ENCODE measurements at regions not wholly inside any gene's neighbourhood (a gene's known extent, or its start where the extent isn't known, plus 50 kb on each side); places are given as distances from the start of the nearest gene placed in this dataset.

DNA sequence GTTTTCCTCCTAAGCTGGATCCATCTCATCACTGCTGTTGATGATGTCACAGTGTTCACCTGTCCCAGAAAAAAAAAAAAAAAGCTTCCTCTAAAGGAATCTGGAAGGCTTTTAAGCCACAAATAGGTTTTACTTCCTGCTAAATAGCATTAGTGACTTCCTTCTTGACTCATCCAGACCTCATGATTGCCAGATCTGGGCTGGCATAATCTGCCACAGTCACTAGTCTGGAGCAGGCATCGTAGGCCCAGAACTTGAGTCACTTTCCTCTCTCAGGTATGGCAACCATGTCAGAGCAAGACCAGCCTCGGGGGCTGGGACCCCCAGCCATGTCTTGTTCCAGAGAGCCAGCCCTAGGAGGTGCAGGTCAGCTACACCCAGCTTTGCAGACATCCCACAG lies 266.5 kb upstream of the CADM2 start:
- H3K56ac ChIP-seq (replicated peaks; ENCODE audit: insufficient read length, low read depth, low read length), result no peak overlapping the region
- no peaks in the 10 kb centered on the region for H3K79me1 ChIP-seq (ENCODE audit: low read depth, low read length)
- H3K4ac ChIP-seq (replicated peaks; ENCODE audit: insufficient read length, low read depth, low read length), result no peak overlapping the region
- H3K9ac ChIP-seq (replicated peaks in 1 of 4; ENCODE audit: extremely low read depth in 1 of 4, low read depth in 3 of 4, low read length in 3 of 4), result no peak overlapping the region
- FAIRE-seq (no peak), DNase-seq (ENCODE audit: low read depth in 1 of 2, low spot score in 2 of 2) (no peak)
- ChIA-PET POLR2A (ENCODE audit: partially characterized antibody) (no interaction called here), CTCF (ENCODE audit: partially characterized antibody) (no interaction called here)
- H3K4me3 ChIP-seq (ENCODE audit: extremely low read depth in 1 of 4, insufficient read depth in 2 of 4, low read depth in 3 of 4, low read length in 4 of 4), result no peak overlapping the region
- no peak overlapping the region for H3K27ac ChIP-seq (ENCODE audit: low read depth, low read length)
- 100% methylated on average over 2 of the region's 2 CpGs; no CpG with 5 or more reads in 1 of the 2 experiments for WGBS, 2 experiments (ENCODE audit: extremely low coverage in 1 of 2, insufficient coverage in 1 of 2, insufficient read length in 1 of 2, insufficient replicate concordance in 2 of 2, low coverage in 1 of 2, low lambda C conversion rate in 2 of 2, missing lambda C conversion rate in 1 of 2)
- H2BK12ac ChIP-seq (ENCODE audit: low read depth, low read length), result no peak overlapping the region
- no peak overlapping the region for H2BK15ac ChIP-seq (ENCODE audit: low read length)
- no peaks in the 10 kb centered on the region for H3K36me3 ChIP-seq (ENCODE audit: control insufficient read depth in 2 of 4, insufficient read depth in 4 of 4, low read length in 3 of 4)
- H4K8ac ChIP-seq (ENCODE audit: extremely low read depth, insufficient read depth, low read length), result no peak overlapping the region; the same call in 1 of the 2 replicates
- no peak overlapping the region for H3K14ac ChIP-seq (ENCODE audit: insufficient read length)
- no peak overlapping the region for H2BK120ac ChIP-seq (replicated peaks; ENCODE audit: low read depth, low read length)
- no peak overlapping the region for H3K4me2 ChIP-seq (ENCODE audit: insufficient read depth in 1 of 2, low read depth in 2 of 2, low read length in 2 of 2)
- no peak overlapping the region for H3K18ac ChIP-seq (ENCODE audit: extremely low read depth, low read length)
- H3K23me2 ChIP-seq (ENCODE audit: low read depth, low read length), result no peaks in the 10 kb centered on the region
- H3K23ac ChIP-seq (ENCODE audit: insufficient read length), result no peak overlapping the region
- H2AFZ ChIP-seq (ENCODE audit: low read length), result no peak overlapping the region; the same call in 1 of the 2 replicates
- no peak overlapping the region for H4K91ac ChIP-seq (replicated peaks; ENCODE audit: insufficient read length, low read length)
- no peak overlapping the region for H2BK5ac ChIP-seq (ENCODE audit: low read depth, low read length)
- H3K27me3 ChIP-seq (replicated peaks in 1 of 4; ENCODE audit: control insufficient read depth in 3 of 4, extremely low read depth in 1 of 4, insufficient read depth in 3 of 4, low read length in 3 of 4), result no peaks in the 10 kb centered on the region
- no peak overlapping the region for H2BK20ac ChIP-seq (ENCODE audit: low read length)
- H2AK5ac ChIP-seq (ENCODE audit: low read depth, low read length), result no peak overlapping the region
- no peaks in the 10 kb centered on the region for H3K9me3 ChIP-seq (ENCODE audit: insufficient read depth in 2 of 2, low read depth in 1 of 2, low read length in 1 of 2)
- H3K79me2 ChIP-seq (ENCODE audit: control insufficient read depth in 1 of 2, insufficient read depth in 2 of 2, low read length in 2 of 2), result no peaks in the 10 kb centered on the region
- H4K20me1 ChIP-seq (replicated peaks in 1 of 2; ENCODE audit: control insufficient read depth in 1 of 2, insufficient read depth in 2 of 2, low read length in 2 of 2), result no peaks in the 10 kb centered on the region
- H3K4me1 ChIP-seq (replicated peaks in 1 of 4; ENCODE audit: control insufficient read depth in 3 of 4, insufficient read depth in 4 of 4, low read length in 3 of 4), result no peaks in the 10 kb centered on the region
- no peak overlapping the region for H4K5ac ChIP-seq (ENCODE audit: insufficient read length, low read depth, low read length)
- no peak for TF ChIP-seq JUN (IDR thresholded peaks at IDR 0.05; ENCODE audit: low read depth, low read length)
- no peak for TF ChIP-seq BRCA1 (IDR thresholded peaks at IDR 0.05; ENCODE audit: low read depth, low read length)
- no peak for TF ChIP-seq CEBPB (IDR thresholded peaks at IDR 0.05; ENCODE audit: low read depth, low read length)
- TF ChIP-seq, protein P1, sequence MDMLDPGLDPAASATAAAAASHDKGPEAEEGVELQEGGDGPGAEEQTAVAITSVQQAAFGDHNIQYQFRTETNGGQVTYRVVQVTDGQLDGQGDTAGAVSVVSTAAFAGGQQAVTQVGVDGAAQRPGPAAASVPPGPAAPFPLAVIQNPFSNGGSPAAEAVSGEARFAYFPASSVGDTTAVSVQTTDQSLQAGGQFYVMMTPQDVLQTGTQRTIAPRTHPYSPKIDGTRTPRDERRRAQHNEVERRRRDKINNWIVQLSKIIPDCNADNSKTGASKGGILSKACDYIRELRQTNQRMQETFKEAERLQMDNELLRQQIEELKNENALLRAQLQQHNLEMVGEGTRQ (IDR thresholded peaks at IDR 0.05; ENCODE audit: low read length), result no peak
- TF ChIP-seq, protein P2, sequence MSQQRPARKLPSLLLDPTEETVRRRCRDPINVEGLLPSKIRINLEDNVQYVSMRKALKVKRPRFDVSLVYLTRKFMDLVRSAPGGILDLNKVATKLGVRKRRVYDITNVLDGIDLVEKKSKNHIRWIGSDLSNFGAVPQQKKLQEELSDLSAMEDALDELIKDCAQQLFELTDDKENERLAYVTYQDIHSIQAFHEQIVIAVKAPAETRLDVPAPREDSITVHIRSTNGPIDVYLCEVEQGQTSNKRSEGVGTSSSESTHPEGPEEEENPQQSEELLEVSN (IDR thresholded peaks at IDR 0.05), result no peak
- no peak for TF ChIP-seq SIRT6 (IDR thresholded peaks at IDR 0.05; ENCODE audit: low read length)
- TF ChIP-seq KDM5A (IDR thresholded peaks at IDR 0.05; ENCODE audit: low read length), result no peak
- TF ChIP-seq ASH2L (IDR thresholded peaks at IDR 0.05; ENCODE audit: low read length), result no peak
- no peak for TF ChIP-seq RXRA (IDR thresholded peaks at IDR 0.05; ENCODE audit: insufficient read depth, low read depth, low read length)
- TF ChIP-seq CTCF (IDR thresholded peaks at IDR 0.05; ENCODE audit: control extremely low read depth in 1 of 3, insufficient read depth in 1 of 3, low read depth in 1 of 3, low read length in 3 of 3), result no peak
